Hepatocyte (in vitro differentiated cells): ENCODE measurements at regions not wholly inside any gene's neighbourhood (a gene's known extent, or its start where the extent isn't known, plus 50 kb on each side); places are given as distances from the start of the nearest gene placed in this dataset.

ENCODE experiments used
- EZH2 ChIP-seq: fragments of 200-600 bp; sonication (generic); IDR thresholded peaks from 2 replicates; pipeline ENCODE4 v1.6.1; 2016; ENCODE audit warnings: antibody characterized with exemption, mild to moderate bottlenecking, borderline replicate concordance
- TF ChIP-seq, protein P1 (sequence below): fragments of 200-600 bp; sonication (generic); IDR thresholded peaks from 2 replicates; pipeline ENCODE4 v1.5.1; 2016; ENCODE audit warnings: antibody characterized with exemption, mild to moderate bottlenecking; ENCODE audit not compliant: poor library complexity

GRCh38 chr15:39115379-39116057 is 465.4 kb upstream of the THBS1 start:
- TF ChIP-seq, protein P1, sequence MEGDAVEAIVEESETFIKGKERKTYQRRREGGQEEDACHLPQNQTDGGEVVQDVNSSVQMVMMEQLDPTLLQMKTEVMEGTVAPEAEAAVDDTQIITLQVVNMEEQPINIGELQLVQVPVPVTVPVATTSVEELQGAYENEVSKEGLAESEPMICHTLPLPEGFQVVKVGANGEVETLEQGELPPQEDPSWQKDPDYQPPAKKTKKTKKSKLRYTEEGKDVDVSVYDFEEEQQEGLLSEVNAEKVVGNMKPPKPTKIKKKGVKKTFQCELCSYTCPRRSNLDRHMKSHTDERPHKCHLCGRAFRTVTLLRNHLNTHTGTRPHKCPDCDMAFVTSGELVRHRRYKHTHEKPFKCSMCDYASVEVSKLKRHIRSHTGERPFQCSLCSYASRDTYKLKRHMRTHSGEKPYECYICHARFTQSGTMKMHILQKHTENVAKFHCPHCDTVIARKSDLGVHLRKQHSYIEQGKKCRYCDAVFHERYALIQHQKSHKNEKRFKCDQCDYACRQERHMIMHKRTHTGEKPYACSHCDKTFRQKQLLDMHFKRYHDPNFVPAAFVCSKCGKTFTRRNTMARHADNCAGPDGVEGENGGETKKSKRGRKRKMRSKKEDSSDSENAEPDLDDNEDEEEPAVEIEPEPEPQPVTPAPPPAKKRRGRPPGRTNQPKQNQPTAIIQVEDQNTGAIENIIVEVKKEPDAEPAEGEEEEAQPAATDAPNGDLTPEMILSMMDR: no peak
- TF ChIP-seq EZH2: no peak
